ENCODE measurements at regions not wholly inside any gene's neighbourhood (a gene's known extent, or its start where the extent isn't known, plus 50 kb on each side); places are given as distances from the start of the nearest gene placed in this dataset.
"Not testable (repeated sequence)": the region's sequence is repeated elsewhere in the genome, so short reads cannot be mapped to it uniquely, and the experiment has no call there.

DNA sequence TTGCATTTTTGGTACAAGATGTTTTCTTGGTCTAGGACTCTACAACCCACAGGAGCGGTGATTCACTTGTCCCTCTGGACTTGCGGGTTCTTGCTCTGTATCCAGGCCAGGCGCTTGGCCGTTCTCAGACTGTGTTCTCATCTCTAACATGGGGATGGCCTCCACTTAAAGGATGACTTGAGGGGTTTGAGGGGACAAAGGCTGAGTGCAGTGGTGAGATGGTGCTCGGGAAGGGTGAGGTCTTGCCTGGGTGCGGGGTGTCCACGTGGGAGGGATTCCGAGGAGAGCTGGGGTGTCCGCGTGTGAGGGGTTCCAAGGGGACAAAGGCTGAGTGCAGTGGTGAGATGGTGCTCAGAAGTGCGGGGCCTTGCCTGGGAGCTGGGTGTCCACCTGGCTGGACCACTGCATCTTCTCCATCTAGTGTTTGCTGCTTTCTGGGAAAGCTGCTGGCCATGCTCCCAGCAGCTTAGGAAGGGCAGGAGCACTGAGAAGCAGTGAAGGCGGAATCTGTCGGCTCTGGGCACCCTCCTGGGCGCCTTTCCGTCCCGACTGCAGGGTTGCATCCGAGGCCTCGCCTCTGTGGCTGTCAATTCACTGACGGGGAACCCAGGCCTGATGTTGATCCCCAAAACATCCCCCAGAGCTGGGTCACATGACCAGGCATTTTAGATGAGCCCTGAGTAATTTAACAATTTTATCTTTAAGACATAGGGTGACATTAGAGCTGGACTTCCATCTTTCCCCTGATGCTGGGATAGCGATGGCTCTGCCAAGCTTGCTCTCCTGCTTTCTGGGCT, 280.5 kb upstream of the IRX4 start:
- DNase-seq: no peak

DNA sequence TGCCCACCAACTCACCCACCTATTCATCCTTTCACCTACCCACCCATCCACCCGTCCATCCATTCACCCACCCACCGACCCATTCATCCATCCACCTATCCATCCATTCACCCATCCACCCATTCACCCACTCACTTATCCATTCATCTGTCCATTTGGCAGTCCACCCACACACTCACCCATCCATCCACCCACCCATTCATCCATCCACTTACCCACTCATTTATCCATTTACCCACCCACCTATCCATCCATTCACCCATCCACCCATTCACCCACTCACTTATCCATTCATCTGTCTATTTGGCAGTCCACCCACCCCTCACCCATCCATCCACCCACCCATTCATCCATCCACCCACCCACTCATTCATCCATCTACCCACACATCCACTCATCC, 278.1 kb upstream of the IRX4 start:
- DNase-seq: no peak

DNA sequence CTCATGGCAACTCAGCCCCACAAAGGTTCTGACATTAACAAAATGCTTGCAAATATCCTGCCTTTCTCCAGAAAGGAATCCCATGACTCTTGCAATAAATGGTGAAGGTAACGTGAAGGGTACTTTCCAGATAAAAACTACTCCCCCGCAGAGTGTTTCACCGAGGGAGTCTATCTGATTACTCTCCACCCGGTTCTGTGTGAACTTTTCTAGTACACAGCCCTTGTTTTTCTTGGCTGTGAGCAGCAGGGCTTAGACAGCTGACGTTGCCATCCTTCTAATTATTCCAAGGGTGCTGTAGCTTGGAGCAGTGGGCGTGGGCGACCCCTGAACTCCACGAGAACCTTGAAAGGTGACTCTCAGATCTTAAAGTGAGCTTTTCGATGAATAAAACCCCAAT, 276.0 kb upstream of the IRX4 start:
- no peak for DNase-seq

DNA sequence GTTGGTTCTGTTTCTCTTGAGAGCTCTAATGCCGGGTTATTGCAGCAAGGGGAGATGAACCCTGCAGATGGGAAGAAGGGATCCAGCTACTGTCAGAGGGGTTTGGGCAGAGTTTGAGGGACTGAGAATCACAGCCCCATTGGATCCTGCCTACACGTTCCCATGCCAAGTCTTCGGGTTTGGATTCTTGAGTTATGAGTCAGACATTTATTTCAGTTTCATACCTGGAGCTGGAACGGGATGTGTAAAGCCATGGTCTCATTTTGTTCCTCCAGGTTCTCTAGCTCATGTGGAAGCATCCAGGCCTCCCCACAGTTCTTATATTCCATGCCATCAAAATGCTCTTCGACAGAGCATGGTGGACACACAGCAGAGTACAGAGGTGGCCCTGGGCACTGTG, 275.4 kb upstream of the IRX4 start:
- no peak for DNase-seq

DNA sequence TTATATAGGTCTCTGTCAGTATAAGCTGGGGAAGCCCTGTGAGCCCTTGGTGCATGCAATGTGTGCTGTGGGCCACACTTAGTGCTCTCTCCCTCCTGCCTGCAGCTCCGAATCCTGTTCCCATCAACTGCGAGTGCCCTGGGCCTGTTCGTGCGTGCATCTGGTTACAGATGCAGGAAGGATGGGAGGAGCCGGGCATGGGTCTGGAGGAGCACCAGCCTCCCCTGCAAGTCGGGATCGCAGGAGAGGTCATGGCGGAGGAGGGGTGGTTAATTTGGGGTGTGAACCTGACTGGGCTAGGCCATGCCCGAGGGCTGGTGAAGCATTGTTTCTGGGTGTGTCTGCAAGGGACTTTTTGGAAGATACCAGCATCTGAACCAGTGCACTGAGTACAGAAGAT, 274.6 kb upstream of the IRX4 start:
- DNase-seq: no peak

DNA sequence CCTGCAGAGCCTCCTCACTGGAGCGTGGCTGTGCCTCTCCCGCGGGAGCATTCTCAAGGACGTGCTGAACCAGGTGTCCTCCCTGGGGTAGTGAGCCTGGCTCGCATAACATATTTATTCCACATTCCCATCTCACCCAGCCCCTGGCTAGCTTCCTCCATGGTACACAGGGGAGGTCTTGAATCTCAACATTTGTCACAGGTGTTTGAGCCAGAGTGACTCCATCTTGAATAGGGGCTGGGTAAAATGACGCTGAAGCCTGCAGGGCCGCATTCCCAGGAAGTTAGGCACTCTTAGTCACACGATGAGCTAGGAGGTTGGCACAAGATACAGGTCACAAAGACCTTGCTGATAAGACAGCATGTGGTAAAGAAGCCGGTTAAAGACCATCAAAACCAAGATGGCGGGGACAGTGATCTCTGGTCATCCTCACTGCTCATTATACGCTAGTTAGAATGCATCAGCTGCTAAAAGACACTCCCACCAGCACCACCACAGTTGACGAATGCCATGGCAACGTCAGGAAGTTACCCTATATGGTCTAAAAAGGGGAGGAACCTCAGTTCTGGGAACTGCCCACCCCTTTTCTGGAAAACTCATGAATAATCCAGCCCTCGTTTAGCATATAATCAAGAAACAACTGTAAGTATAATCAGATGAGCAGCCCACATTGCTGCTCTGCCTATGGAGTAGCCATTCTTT, 273.8 kb upstream of the IRX4 start:
- DNase-seq: no peak

DNA sequence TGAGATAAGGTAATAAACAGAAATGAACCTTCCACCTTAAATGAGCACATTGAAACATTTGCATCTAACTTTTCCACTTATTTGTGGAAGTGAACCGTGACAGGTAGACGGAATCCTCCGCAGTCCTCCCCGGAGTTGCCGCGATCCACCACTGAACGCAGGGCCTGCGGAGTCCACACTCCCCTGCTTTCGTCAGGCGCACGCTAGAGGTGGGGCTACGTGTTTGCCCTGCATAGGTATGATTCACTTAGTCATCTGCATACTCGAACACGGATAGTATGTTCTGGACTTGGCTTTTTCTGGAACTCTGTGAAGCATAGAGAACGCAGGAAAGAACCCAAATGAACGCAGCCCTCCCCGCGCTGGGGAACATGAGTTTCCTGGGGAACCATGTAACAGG, 272.8 kb upstream of the IRX4 start:
- no peak for DNase-seq

DNA sequence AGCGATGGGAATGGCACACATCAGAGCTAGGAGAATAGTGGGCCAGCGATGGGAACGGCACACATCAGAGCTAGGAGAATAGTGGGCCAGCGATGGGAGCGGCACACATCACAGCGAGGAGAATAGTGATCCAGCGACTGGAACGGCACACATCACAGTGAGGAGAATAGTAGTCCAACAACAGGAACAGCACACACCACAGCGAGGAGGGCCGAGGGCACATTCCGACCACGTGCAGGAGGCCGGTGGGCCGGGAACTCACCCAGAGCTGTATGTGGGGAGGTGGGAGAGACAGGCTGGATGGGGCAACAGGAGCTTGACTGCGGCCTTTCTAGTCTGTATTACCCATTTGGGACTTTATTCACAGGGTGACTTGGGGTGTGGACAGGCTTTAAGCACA, 271.1 kb upstream of the IRX4 start:
- no peak for DNase-seq

DNA sequence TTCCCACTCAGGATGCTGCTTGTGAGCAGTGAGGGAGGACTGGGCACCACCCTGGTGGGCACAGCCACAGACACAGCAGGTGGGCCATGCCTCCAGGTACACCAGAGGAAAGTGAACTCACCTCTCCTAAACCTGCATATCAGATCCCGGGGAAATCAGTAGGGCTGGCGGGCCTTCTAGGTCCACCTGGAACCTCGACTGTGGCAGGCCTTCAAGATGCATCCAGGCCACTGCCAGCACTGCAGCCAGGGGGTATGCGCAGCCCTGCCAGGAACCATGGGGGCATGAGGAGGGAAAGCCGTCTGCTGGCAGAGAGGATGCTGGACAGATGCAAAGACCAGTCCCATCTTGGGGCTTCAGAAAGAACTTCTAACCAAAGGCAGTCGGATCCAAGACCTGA, 270.6 kb upstream of the IRX4 start:
- no peak for DNase-seq

DNA sequence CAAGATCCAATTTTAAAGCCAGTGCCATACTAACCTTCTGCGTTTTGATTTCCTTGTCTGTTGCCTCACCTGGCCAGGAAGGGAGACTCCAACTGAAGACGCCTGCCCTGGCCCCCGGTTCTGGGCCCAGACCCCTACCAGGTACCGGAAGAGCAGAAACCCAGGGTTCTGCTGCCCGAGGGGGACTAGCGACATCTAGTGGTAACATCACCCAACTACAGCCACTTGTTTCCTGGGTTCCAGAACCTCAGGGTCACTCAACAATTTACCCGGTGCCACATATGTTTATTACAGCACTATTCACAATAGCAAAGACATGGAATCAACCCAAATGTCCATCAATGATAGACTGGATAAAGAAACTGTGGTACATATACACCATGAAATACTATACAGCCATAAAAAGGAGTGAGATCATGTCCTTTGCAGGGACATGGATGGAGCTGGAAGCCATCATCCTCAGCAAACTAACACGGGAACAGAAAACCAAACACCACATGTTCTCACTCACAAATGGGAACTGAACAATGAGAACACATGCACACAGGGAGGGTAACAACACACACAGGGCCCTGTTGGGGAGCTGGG, 268.7 kb upstream of the IRX4 start:
- not testable (repeated sequence) for DNase-seq

DNA sequence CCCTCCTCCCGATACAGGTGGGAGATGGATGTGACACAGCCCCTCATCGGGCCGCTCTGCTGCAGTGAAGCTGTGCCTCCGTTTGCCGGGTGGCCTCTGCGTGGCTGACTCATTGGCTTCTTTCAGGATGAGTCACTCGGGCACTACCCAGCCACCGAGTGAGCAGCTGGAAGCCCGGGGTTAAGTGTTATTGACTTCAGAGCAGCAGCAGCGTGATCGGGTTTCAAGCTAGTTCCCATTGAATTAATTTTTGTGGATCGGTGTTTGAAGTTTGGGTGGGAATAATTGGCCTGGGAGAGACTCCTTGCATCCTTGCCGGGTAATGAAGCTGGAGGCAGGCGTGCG, 266.4 kb upstream of the IRX4 start:
- no peak for DNase-seq

DNA sequence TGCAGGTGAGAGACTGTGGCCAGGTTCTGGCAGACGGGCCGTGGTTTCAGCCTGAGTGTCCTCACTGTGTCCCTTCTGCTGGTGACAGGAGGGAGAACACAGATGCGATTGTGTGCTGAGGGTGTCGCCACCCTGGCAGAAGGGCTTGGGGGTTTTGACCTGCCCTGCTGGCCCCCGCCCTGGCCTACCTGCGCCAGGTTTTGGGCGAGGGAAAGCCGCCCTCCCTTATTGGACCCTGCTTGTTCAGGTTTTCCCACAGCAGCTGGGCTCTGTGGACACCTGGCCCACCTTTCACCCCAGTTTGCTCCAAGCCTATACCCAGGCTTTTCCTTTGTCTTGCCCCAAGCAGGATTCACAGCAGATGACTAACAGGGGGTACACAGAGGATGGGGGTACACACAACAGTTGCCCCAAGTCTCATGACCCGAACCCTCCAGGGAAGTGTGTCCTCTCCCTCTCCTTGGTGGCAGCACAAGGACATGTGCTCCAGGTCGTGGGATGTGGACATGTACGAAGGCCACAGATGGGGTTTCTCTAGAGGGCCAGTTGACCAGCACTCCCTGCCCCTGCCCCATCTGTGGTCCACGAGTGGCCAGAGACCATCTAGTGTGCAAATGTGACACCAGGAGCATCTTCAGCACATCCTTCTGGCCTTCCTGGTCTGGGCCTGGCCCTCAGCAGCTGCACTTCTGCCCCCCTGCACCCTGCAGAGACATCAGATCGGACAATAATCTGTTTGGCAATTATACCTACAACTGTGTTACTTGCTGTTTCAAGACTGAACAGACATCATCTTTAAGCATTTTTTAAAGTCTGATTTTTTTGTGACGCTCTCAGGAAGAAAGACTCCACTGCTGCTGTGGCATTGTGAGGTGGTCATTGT, 265.8 kb upstream of the IRX4 start:
- no peak for DNase-seq

DNA sequence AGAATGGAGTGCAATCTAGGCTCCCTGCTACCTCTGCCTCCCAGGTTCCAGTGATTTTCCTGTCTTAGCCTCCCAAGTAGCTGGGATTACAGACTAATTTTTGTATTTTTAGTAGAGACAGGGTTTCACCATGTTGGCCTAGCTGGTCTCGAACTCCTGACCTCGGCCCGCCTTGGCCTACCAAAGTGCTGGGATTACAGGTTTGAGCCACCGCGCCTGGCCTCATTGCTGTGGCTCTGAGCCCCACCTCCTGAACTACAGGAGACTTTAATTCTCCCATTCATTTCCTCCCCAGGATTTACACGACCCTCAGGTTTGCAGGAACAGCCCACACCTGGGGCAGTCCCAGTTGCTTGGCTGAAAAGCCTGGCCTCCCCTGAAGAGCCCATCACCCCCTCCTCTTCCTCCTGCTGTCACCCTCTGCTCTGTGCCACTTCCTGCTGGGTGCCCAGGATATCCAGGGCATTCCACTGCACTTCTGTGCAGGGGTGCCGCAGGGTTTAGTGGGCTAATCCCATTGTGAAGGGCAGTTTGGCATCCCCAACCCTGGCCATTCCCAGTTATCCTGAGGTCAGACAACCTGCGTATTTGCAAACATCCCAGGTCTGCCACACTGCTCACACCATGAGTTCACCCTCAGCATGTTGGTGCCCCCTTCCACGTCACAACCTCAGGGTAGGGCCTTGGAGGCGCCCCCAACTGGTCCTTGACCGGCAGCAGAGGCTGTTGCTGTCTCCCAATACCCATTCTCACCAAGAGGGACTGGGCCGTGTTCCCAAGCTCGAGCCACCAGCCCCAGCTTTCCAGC, 265.0 kb upstream of the IRX4 start:
- no peak for DNase-seq

DNA sequence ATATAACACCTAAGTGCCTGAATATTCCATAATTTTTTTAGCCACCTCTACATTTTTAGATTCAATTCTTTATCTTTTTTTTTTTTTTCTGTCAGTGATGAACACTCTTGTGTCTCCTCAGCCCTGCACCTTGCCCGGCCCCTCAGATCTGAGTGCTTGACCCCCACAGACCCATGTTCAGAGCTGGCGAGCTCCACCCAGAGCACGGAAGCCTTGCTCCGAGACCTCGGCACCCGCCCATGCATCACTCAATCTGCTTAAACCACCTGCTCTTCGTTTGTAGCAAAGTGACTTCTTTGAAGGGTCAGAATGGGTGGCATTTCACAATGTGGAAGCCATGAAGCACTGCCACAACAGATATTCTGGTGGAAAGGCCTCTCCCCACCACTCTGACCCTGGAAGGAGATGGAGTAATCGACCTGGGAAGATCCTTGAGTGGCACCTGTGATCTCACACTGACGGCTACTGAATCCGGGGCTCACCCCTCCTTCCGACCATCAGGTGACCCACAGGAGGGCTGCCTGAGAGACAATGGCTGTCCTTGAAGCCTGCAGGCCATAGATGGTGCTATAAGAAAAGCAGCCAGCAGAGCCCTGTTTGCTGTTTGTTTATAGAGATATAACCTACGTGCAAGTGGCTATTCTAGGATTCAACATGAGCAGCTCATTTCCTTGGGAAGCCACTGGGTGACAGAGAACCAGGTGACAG, 261.1 kb upstream of the IRX4 start:
- DNase-seq: no peak

DNA sequence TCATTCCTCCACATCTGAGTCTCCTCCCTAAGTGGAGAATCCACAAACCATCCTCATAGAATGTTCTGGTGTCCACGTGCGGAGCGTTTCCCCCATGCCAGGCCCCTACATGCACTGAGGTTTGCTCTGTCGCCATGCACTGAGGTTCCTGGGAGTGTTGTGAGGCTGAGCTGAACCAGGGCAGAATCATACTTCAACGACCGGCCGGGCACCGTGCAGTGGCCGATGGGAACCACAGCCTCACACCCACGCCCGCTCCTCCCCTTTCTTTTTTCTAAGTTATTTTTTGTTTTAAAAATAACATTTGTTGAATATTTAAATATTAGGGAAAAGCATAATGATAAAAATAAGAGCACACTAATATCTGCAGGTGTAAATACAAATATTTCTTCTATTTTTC, 260.4 kb upstream of the IRX4 start:
- no peak for DNase-seq

DNA sequence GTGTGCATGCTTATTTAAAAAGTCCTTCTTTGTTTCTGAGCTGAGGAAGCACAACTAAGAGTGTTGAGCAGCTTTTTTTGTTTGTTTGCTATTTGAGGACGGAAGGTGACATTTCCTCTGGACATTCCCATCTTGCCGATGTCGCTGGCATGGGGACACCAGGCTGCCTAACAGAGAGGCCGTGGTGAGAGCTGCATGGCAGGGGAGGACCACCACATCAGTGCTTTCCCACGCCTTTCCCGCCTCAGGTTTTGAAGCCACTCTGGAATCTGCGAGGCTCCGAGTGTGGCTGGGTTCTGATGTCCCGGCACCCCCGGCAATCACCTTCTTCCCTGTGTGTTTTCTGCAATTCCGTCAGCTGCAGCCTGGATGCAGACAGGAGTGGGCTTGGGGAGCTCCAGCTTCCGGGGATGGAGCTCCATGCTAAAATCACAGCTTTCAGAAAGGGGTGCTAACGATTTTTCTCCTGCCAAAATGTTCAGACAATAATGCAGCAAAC, 259.8 kb upstream of the IRX4 start:
- DNase-seq: no peak

DNA sequence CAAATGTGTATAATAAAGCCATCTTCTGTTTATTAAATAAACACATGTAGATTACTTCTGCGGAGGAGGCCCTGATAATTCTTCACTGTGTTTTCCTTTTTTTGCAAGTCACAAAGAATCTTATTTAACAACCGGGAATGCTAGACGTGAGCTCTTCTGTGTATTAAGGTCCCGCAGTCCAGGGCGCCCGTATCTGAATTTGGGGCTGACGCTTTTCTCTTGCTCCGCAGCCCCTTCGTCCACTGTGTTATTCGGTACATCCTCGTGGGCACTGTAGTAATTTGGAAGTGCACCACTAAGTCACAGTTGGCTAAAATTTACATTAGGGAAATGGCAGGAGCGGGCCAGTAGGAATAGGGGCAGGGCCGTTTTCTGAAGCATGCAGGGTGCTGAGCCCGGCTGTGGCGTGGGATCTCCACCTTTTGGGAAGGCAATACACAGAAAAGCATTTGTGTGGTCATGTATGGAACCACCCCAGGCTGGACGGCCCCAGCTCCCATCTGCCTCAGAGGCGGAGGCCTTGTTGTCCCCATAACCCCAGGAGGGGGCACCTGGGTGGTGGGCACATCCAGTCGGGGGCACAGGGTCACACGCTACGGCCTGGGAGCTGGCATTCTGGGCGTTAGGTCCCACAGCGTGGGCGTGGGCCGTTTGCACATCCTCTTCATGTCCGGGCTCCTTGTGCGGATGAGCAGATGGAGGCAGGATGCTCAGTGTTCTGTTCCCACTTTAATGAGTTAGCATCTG, 258.7 kb upstream of the IRX4 start:
- no peak for DNase-seq

DNA sequence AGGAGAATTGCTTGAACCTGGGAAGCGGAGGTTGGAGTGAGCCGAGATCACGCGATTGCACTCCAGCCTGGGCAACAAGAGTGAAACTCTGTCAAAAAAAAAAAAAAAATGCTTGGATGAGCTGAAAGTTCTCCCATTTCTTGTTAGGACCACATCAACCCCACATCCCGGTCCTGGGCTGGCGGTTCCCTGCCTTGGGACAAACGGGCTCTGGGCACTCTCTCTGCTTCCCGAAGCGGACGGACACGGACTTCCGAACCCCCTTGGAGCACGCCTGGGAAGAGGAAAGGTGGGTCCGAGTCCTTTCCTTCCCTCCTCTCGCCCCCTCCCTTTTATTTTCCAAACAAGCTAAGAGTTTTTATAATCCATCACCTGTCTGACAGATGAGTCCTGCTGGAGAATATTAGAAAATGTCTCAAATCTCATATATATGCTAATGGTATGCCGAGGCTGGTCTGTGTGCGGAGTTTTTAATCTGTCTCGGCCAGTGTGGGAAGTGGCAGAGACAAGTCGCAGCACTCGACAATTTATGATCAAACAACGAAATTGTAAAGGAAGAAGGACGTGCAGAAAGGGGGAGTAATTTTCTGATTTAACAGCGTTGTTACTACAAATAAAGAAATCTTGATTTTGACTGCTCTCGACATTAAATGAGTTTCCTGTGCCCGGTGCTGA, 257.9 kb upstream of the IRX4 start:
- no peak for DNase-seq

DNA sequence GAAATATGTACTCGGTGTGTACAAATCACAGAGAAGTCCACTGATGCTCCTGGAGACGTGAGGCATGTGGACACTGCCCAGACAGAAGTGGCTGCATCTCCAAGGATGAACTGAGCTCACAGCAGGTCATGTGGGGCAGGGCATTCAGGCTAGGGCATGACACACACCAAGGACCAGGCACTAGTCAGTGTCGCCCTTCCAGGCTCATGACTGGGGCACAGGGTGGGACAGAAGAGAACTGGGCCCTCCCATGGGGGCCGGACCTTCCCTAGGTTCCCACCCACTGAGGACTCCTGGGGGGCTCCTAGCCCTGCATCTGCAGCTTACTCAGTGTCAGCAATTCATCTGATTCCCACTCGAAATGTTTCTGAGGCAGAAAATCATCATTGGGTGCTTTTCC, 256.8 kb upstream of the IRX4 start:
- no peak for DNase-seq

DNA sequence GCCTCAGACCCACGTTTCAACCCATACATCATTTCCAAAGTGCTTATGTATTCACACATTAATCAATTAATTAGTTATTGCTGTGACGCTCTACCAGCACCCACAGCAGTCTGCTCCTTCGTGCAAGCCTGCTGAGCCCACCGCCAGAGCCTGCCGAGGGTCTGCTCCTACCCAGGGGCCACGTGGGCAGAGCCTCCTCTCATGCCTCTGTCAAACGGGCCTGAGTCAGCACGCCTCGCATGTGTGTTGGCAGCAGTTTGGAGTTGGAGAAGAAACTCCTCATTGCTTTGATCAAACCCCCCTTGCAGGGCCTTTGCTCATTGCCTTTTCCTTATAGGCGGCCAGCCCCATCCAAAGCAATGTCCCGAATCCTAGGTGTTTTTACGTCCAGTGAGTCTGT, 256.2 kb upstream of the IRX4 start:
- no peak for DNase-seq

Data from NCI-H1694 (cell line).